GM18520 (cell line): ENCODE measurements at regions not wholly inside any gene's neighbourhood (a gene's known extent, or its start where the extent isn't known, plus 50 kb on each side); places are given as distances from the start of the nearest gene placed in this dataset.

Experiments used
- ATAC-seq: cut with Tn5 transposase; IDR thresholded peaks from one replicate; pipeline ENCODE4 v1.9.1; 2021; ENCODE audit not compliant: unreplicated experiment

DNA sequence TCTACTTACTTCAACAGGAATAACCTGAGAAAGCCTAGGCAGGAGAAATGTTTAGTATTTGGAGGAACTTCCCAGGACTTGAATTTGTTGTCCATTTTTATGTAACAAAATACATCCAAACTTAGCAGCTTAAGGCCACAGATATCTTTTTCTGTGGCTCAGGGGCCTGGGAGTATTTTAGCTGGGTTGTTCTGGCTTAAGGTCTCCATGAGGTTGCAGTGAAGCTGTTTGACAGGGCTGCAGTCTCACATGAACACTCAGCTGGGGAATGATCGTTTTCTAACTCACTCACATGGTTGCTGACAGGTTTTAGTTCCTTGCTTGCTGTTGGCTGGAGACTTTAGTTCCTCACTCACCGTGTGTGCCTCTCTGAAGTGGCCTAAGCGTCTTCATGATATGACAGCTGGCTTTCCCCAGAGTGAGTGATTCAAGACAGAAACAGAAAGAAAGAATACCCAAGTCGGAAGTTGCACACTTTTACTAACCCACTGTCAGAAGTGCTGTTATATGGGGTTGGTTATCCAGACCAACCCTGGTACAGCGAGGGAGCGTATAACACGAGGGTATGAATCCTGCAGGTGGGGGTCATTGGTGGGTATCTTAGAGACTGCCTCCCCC lies 229.7 kb upstream of the TBL1XR1 start:
- ATAC-seq = peak; percentile 99

DNA sequence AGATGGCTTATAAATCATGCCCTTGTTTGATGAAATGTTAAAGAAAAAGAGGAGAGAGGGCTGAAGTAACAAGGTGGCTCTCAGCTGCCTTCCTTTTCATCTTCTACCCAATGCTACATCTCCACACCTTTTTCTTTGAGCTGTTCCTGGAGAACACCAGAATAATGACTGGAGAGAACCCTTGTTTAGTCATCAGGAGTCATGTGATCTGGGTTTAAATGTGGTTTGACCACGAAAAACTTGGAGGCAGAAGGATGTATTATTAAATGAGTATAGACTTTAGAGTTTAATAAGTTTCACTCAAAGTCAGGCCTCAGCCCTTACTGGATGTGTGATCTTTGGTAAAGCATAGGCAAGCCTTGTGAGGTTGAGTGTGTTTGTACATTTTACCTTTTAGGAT lies 230.3 kb upstream of the TBL1XR1 start:
- ATAC-seq = no peak

DNA sequence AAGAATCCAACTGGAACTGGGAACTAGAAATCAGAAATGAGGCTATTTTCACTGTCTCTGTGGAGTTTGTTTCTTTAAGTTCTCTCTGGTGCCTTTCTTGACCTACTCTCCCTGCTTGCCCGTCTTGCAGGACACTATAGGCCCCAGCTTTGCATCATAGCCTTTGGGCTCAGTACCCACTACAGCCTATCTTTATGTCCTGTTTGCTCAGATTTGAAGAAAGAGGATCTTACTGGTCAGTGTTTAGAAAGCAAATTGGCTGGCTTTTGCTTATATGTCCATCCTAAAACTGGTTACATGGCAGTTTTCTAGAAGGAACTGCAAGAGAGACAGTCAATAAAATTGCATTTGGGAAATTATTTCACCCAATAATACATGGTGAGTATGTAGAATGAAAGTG lies 231.8 kb upstream of the TBL1XR1 start:
- ATAC-seq = no peak

DNA sequence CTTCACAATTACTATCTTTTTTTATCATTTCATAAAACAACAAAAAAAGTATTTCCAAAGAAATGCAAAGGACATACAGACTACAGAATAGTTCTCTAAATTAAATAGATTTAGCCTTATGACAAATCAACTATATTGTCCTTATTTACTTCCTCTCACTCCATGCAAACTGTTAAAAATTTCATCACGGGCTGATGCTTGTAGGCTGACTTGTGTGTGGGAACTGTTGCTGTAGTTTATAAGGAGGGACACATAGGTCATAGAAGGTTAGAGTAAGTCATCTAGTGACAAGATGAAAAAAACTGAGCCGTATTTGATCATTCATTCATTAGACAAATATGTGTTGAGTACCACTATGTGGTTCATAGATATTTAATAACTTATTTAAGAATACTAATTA lies 232.5 kb upstream of the TBL1XR1 start:
- no peak for ATAC-seq

- ATAC-seq = no peak
These were observed 233.4 kb upstream of the TBL1XR1 start for GRCh38 chr3:177430653-177431052.

DNA sequence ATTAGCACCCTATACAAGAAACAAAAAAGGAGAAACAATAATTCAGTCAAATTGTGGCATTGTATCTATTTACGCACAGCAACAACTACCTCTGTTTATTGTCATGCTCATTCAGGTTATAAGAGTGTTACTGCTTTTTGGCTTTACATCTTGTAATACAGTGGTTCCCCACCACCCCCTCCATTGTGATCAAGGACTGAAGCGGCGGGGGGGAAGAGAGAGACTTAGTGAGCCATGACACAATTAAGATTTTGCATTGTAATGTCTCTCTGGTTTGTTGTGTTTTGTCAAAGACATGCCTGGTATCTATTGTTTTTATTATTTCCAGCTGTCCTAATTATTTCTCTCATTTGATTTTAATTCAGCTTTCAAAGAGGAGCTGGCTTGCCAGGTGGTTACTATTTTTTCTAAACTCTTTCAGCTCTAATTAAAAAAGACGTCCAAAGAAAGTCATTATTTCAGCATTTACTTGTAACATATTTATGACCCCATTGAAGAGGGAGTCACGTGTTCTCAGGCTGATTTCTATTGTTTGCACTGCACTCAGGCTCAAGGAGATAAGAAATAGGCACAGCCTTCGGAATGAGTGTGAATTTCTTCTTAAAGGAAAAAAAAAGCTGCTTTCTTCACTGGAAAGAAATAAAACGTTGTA lies 234.4 kb upstream of the TBL1XR1 start:
- ATAC-seq = no peak

DNA sequence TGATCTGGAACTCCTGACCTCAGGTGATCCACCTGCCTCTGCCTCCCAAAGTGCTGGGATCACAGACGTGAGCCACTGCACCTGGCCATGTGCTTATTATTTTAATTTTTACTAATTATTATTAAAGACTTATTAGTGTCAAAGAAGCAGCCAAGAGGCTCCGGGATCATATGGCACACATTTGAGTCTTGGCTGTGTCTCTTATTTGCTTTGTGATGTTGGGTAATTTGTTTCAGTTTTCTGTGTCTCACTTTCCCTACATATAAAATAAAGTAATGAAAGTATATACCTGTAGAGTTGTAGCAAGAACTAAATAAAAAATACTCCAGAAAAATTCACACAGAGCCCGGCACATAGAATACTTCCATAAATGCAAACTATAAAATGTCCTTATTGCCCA lies 238.0 kb upstream of the TBL1XR1 start:
- no peak for ATAC-seq

- no peak for ATAC-seq
These were observed 240.4 kb upstream of the TBL1XR1 start for GRCh38 chr3:177437513-177438337.

- ATAC-seq = no peak
These were observed 241.4 kb upstream of the TBL1XR1 start for GRCh38 chr3:177438596-177439220.

DNA sequence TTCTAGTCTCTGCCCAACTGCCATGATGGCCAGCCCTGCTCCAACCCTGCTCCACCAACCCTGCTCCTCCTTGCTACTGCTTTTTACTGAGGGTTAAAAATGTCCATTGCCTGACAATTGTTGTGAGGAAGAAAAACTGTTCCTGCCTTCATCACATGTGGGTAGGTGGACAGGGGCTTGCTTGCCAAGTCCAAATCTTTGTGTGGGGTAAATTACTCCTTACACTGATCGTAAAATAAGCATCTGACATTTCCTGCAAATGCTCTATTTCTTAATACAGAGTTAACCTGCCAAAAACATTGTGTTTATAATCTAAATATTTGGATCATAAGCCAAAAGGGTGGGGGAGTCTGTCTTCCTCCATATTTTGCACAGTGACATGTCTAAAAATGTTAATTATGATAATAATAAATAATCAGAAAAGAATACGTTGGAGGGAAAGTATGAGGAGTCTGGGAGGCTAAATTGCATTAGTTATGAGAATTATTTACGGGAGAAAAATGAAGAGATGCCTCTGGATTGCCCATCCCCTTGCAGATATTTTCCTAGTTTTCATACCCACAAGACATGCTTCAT lies 242.5 kb upstream of the TBL1XR1 start:
- no peak for ATAC-seq

DNA sequence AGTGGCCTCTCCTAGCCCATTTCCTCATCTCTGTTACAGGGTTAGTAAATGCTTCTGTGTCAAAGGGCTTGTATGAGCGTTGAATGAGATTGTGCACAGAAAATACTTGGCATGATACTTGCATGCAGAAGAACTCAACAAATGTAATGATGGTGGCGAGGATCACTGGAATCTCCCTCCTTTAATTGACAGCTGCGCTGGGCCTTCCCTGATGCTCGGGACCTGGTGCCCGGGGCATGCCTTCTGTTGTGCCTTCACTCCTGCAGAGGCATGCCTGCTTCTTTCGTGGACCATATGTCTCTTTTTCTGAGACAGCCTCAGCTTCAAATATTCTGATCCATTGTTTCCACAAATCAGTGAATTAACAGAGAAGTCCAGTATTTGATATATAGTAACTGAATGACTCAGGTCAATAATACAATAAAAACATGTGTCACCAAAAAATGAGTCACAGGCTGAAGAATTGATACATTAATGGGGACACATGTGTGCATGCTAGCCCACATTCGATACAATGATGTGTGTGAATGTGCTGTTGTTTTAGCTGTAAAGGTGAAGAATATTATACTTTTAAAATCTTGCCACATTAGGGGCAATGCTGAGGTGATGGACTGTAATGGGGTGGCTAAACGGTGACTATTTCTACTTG lies 243.3 kb upstream of the TBL1XR1 start:
- no peak for ATAC-seq

DNA sequence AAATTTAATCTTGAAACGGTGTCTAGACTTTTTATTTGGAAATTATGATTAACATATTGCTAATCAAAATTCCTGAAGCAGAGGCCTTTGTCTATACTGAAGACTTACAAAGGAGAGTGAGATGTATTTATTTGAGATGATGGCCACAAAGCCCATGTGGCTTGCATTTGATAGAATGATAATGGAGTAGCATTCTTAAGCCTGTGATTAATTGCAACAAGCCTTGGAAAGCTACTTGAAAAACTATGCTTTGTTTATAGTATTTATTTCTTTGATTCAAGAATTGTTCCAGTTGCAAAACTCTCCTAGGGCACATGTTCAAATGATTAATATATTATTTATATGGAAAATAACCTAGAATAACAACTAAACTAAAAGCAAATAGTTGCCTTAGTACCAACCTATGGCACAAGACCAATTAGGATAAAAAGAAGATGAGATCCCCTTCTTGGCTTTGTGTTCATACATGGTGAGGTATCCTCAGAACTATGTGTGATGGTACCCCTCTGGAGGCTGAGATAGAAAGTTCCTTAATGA lies 244.1 kb upstream of the TBL1XR1 start:
- no peak for ATAC-seq

DNA sequence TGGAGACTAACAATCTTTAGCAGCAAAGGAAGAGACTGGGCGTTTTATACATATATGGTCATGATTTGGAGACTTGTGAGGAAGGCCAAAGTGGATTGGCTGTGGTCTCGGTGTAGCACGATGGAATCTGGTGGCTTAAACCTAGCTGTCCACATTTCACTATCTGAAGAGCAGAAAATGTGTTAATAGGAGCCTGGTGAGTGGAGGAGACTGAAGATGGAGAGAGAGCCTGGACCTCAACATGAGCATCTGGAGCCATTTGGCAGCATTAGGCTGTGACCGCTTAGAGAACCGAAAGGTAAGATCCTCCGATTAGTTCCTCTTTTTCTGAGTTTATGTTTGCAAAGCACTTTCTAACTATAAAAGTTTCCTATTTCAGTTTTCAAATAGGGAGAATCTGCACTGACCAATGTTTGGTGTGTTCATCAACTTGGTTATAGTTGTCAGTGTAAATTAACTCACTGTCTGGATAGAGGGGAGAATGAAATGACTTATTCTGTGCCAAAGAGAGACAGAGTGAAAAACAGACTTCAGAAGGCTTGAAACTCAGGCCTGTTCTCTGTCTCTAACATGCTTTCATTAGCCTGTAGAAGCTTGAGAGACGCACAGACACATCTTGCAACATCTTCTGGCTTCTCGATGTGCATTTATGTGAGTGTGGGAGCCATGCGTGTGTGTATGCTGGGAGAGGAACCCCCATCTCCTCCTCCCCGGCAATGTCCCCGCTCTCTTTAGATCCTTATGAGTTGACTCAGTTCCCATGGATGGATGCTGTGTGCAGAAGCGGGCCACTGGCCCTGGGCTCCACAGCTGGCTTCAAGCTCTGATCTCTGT lies 244.7 kb upstream of the TBL1XR1 start:
- peak; percentile 97 for ATAC-seq

GRCh38 chr3:177443469-177443868 lies 246.2 kb upstream of the TBL1XR1 start:
- no peak for ATAC-seq

- ATAC-seq = no peak
These were observed 247.4 kb upstream of the TBL1XR1 start for GRCh38 chr3:177444696-177445095.

GRCh38 chr3:177445549-177445948 lies 248.3 kb upstream of the TBL1XR1 start:
- no peak for ATAC-seq

- ATAC-seq = no peak
These were observed 248.9 kb upstream of the TBL1XR1 start for GRCh38 chr3:177446165-177446601.

DNA sequence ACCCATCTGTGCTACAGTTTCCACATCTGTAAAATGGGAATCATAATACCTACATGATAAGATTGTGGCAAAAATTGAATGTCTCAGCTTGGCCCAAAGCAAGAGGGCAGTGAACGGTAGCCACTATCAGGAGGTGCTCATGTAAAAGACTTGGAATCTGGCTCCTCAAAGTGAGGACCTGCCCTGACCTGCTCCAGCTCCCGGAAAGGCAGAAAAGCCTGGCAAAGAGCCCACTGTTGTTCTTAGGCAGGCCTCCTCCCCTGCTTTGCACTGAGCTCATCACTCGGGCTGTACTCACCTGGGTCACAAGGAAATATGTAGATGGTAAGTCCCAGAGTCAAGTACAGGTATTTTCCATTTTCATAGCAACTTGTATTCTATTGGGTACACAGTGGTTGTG lies 250.7 kb upstream of the TBL1XR1 start:
- ATAC-seq = no peak

DNA sequence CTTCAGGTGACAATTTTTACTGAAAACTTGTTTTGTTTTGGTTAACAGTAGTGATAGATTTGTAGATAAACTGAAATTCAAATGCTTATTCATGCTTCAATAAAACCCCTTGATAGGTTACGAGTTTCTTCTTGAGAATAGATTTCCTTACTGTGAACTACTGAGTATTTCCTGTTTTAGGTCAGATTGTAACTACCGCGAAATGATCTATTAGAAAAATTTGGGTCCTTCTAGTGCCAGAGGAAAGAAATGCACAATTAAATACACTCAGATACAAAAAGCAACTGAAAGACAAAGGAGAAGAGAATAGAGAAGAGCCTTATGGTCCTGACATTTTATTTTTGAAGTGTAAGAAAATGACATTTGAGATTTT lies 251.7 kb upstream of the TBL1XR1 start:
- peak; percentile 7 for ATAC-seq
